ENCODE measurements at regions not wholly inside any gene's neighbourhood (a gene's known extent, or its start where the extent isn't known, plus 50 kb on each side); places are given as distances from the start of the nearest gene placed in this dataset.

GRCh38 chr2:176455816-176456291, 186.6 kb downstream of the MTX2 start:
- Histone ChIP-seq H2AK5ac (ENCODE audit: low read length, severe bottlenecking) (no peak overlapping the region), H3K4ac (ENCODE audit: low read depth in 1 of 2, low read length in 2 of 2) (no peak overlapping the region), H3K4me2 (ENCODE audit: low read length, poor library complexity, severe bottlenecking) (no peak overlapping the region), H3K14ac (ENCODE audit: low read length in 2 of 2) (peak overlapping the region in 1 of 2 experiments; percentile 55), H3K9ac (ENCODE audit: low read length) (peak overlapping the region; percentile 65), H4K91ac (ENCODE audit: low read length) (peak overlapping the region; percentile 62), H2AFZ (ENCODE audit: low read depth, low read length) (peak overlapping the region; percentile 29), H2BK5ac (ENCODE audit: low read depth, low read length, poor library complexity, severe bottlenecking) (no peak overlapping the region), H3K9me3 (ENCODE audit: control insufficient read depth, low read length) (no peaks in the 10 kb centered on the region), H2BK12ac (ENCODE audit: low read length in 2 of 2) (peak overlapping the region in 1 of 2 experiments; percentile 75), H3K4me1 (ENCODE audit: control insufficient read depth, insufficient read depth, low read depth, low read length) (no peaks in the 10 kb centered on the region), H3K4me3 (ENCODE audit: insufficient read depth in 1 of 2, low read depth in 1 of 2, low read length in 2 of 2) (no peak overlapping the region), H4K8ac (ENCODE audit: low read length) (peak overlapping the region; percentile 66), H3K18ac (ENCODE audit: low read depth in 1 of 2, low read length in 2 of 2) (peak overlapping the region in 1 of 2 experiments; percentile 71), H2BK15ac (ENCODE audit: low read depth, poor library complexity, severe bottlenecking) (no peak overlapping the region), H3K79me1 (replicated peaks; ENCODE audit: low read length, poor library complexity, severe bottlenecking) (no peaks in the 10 kb centered on the region), H3K27ac (ENCODE audit: low read length, poor library complexity, severe bottlenecking) (no peak overlapping the region), H3K27me3 (ENCODE audit: control insufficient read depth in 1 of 2, insufficient read depth in 1 of 2, low read length in 2 of 2) (peaks cover 0 to 12% of the 10 kb centered on the region in 2 experiments), H3K23ac (ENCODE audit: low read length in 2 of 2) (no peak overlapping the region), H3K36me3 (ENCODE audit: control insufficient read depth in 1 of 2, insufficient read depth in 2 of 2, low read depth in 1 of 2, low read length in 2 of 2) (no peaks in the 10 kb centered on the region), H2BK120ac (ENCODE audit: low read depth, low read length) (no peak overlapping the region)
- 31% methylated on average over 3 of the region's 3 CpGs for WGBS
- DNase-seq = peak; percentile 80

- H3K4me3 ChIP-seq (ENCODE audit: insufficient read depth in 1 of 2, low read depth in 1 of 2, low read length in 2 of 2) = no peak overlapping the region
- no peak overlapping the region for H2BK15ac ChIP-seq (ENCODE audit: low read depth, poor library complexity, severe bottlenecking)
- no peak overlapping the region for H2AK5ac ChIP-seq (ENCODE audit: low read length, severe bottlenecking)
- H3K9me3 ChIP-seq (ENCODE audit: control insufficient read depth, low read length) = no peaks in the 10 kb centered on the region
- H3K4me1 ChIP-seq (ENCODE audit: control insufficient read depth, insufficient read depth, low read depth, low read length) = no peaks in the 10 kb centered on the region
- DNase-seq = no peak
- H3K18ac ChIP-seq (ENCODE audit: low read depth in 1 of 2, low read length in 2 of 2) = no peak overlapping the region
- no peak overlapping the region for H3K14ac ChIP-seq (ENCODE audit: low read length in 2 of 2)
- H3K23ac ChIP-seq (ENCODE audit: low read length in 2 of 2) = no peak overlapping the region
- H2BK120ac ChIP-seq (ENCODE audit: low read depth, low read length) = no peak overlapping the region
- no peak overlapping the region for H3K4me2 ChIP-seq (ENCODE audit: low read length, poor library complexity, severe bottlenecking)
- H3K36me3 ChIP-seq (ENCODE audit: control insufficient read depth in 1 of 2, insufficient read depth in 2 of 2, low read depth in 1 of 2, low read length in 2 of 2) = no peaks in the 10 kb centered on the region
- WGBS = no CpG with 5 or more reads among the region's 1 CpG
- no peak overlapping the region for H4K91ac ChIP-seq (ENCODE audit: low read length)
- no peak overlapping the region for H3K4ac ChIP-seq (ENCODE audit: low read depth in 1 of 2, low read length in 2 of 2)
- H3K27ac ChIP-seq (ENCODE audit: low read length, poor library complexity, severe bottlenecking) = no peak overlapping the region
- no peak overlapping the region for H3K9ac ChIP-seq (ENCODE audit: low read length)
- H2AFZ ChIP-seq (ENCODE audit: low read depth, low read length) = no peak overlapping the region
- H2BK5ac ChIP-seq (ENCODE audit: low read depth, low read length, poor library complexity, severe bottlenecking) = no peak overlapping the region
- H3K27me3 ChIP-seq (ENCODE audit: control insufficient read depth in 1 of 2, insufficient read depth in 1 of 2, low read length in 2 of 2) = peaks cover 0 to 12% of the 10 kb centered on the region in 2 experiments
- H3K79me1 ChIP-seq (replicated peaks; ENCODE audit: low read length, poor library complexity, severe bottlenecking) = no peaks in the 10 kb centered on the region
- H4K8ac ChIP-seq (ENCODE audit: low read length) = no peak overlapping the region
- no peak overlapping the region for H2BK12ac ChIP-seq (ENCODE audit: low read length in 2 of 2)
These were observed 188.2 kb downstream of the MTX2 start for GRCh38 chr2:176457481-176457880.

GRCh38 chr2:176461098-176461808, 192.0 kb downstream of the MTX2 start:
- no peak overlapping the region for H2BK15ac ChIP-seq (ENCODE audit: low read depth, poor library complexity, severe bottlenecking)
- DNase-seq = peak; percentile 46
- H3K79me1 ChIP-seq (replicated peaks; ENCODE audit: low read length, poor library complexity, severe bottlenecking) = no peaks in the 10 kb centered on the region
- H2BK5ac ChIP-seq (ENCODE audit: low read depth, low read length, poor library complexity, severe bottlenecking) = no peak overlapping the region
- H3K18ac ChIP-seq (ENCODE audit: low read depth in 1 of 2, low read length in 2 of 2) = no peak overlapping the region
- H2AFZ ChIP-seq (ENCODE audit: low read depth, low read length) = no peak overlapping the region
- H3K36me3 ChIP-seq (ENCODE audit: control insufficient read depth in 1 of 2, insufficient read depth in 2 of 2, low read depth in 1 of 2, low read length in 2 of 2) = no peaks in the 10 kb centered on the region
- no peak overlapping the region for H3K14ac ChIP-seq (ENCODE audit: low read length in 2 of 2)
- peaks cover 0 to 8% of the 10 kb centered on the region in 2 experiments for H3K27me3 ChIP-seq (ENCODE audit: control insufficient read depth in 1 of 2, insufficient read depth in 1 of 2, low read length in 2 of 2)
- H2AK5ac ChIP-seq (ENCODE audit: low read length, severe bottlenecking) = no peak overlapping the region
- peak overlapping the region in 1 of 2 experiments; percentile 35 for H3K4me3 ChIP-seq (ENCODE audit: insufficient read depth in 1 of 2, low read depth in 1 of 2, low read length in 2 of 2)
- H3K9ac ChIP-seq (ENCODE audit: low read length) = peak overlapping the region; percentile 18
- H4K8ac ChIP-seq (ENCODE audit: low read length) = no peak overlapping the region
- no peaks in the 10 kb centered on the region for H3K4me1 ChIP-seq (ENCODE audit: control insufficient read depth, insufficient read depth, low read depth, low read length)
- no peak overlapping the region for H3K4me2 ChIP-seq (ENCODE audit: low read length, poor library complexity, severe bottlenecking)
- H3K4ac ChIP-seq (ENCODE audit: low read depth in 1 of 2, low read length in 2 of 2) = no peak overlapping the region
- H3K27ac ChIP-seq (ENCODE audit: low read length, poor library complexity, severe bottlenecking) = no peak overlapping the region
- H4K91ac ChIP-seq (ENCODE audit: low read length) = no peak overlapping the region
- H2BK12ac ChIP-seq (ENCODE audit: low read length in 2 of 2) = peak overlapping the region in 1 of 2 experiments; percentile 81
- WGBS = 49% methylated on average over 3 of the region's 5 CpGs
- H2BK120ac ChIP-seq (ENCODE audit: low read depth, low read length) = no peak overlapping the region
- no peak overlapping the region for H3K23ac ChIP-seq (ENCODE audit: low read length in 2 of 2)
- H3K9me3 ChIP-seq (ENCODE audit: control insufficient read depth, low read length) = no peaks in the 10 kb centered on the region

DNA sequence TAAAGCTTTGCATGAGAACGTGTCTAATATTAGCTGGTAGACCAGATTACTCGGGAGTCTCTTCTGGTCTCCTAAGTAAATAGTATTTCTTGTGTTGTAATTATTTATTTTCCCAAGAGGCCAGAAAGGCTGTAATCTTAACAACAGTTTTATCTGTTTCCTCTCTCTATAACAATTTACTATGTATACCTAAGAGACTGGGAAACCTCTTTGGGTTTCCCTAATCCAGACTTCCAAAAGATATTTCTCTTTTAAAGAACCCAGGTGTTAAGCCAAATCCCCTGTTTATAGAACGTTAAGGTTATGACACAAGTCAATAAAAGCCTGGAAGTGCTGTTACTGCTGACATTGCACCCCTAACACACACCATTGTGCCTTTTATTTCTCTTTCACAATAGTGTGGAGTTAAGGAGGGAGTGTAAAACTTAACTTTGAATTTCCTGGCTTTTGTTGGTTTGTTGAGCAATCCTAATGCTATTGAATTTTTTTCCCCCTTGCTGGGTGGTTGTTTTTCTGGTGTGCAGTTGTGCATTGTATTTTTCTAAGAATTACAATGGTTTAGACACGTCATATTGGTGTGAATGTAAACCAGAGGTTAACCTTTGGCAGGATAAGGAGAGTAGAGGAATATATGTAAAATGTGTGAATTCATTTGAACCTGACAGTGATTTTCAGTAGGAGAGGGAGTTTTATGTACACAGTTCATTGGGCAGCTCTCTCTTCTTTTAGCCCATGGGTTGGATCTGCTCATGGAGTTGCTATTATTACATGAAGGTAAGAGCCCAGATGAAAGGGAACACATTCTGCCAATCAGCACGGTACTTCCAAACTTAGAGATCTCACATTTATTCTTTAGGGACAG, 192.8 kb downstream of the MTX2 start:
- Histone ChIP-seq H2AK5ac (ENCODE audit: low read length, severe bottlenecking) (no peak overlapping the region), H3K23ac (ENCODE audit: low read length in 2 of 2) (no peak overlapping the region), H3K9ac (ENCODE audit: low read length) (peak overlapping the region; percentile 18), H3K27ac (ENCODE audit: low read length, poor library complexity, severe bottlenecking) (no peak overlapping the region), H3K14ac (ENCODE audit: low read length in 2 of 2) (no peak overlapping the region), H2BK12ac (ENCODE audit: low read length in 2 of 2) (no peak overlapping the region), H3K36me3 (ENCODE audit: control insufficient read depth in 1 of 2, insufficient read depth in 2 of 2, low read depth in 1 of 2, low read length in 2 of 2) (no peaks in the 10 kb centered on the region), H4K91ac (ENCODE audit: low read length) (no peak overlapping the region), H3K4me3 (ENCODE audit: insufficient read depth in 1 of 2, low read depth in 1 of 2, low read length in 2 of 2) (peak overlapping the region in 1 of 2 experiments; percentile 35), H2AFZ (ENCODE audit: low read depth, low read length) (no peak overlapping the region), H3K79me1 (replicated peaks; ENCODE audit: low read length, poor library complexity, severe bottlenecking) (no peaks in the 10 kb centered on the region), H3K18ac (ENCODE audit: low read depth in 1 of 2, low read length in 2 of 2) (no peak overlapping the region), H3K27me3 (ENCODE audit: control insufficient read depth in 1 of 2, insufficient read depth in 1 of 2, low read length in 2 of 2) (peaks cover 0 to 4% of the 10 kb centered on the region in 2 experiments), H3K4me2 (ENCODE audit: low read length, poor library complexity, severe bottlenecking) (no peak overlapping the region), H2BK15ac (ENCODE audit: low read depth, poor library complexity, severe bottlenecking) (no peak overlapping the region), H4K8ac (ENCODE audit: low read length) (no peak overlapping the region), H3K4ac (ENCODE audit: low read depth in 1 of 2, low read length in 2 of 2) (no peak overlapping the region), H2BK120ac (ENCODE audit: low read depth, low read length) (no peak overlapping the region), H3K9me3 (ENCODE audit: control insufficient read depth, low read length) (no peaks in the 10 kb centered on the region), H3K4me1 (ENCODE audit: control insufficient read depth, insufficient read depth, low read depth, low read length) (no peaks in the 10 kb centered on the region), H2BK5ac (ENCODE audit: low read depth, low read length, poor library complexity, severe bottlenecking) (no peak overlapping the region)
- peak; percentile 51 for DNase-seq
- WGBS = 51% methylated on average over 3 of the region's 5 CpGs
